Ishikawa (cell line): ENCODE measurements at regions not wholly inside any gene's neighbourhood (a gene's known extent, or its start where the extent isn't known, plus 50 kb on each side); places are given as distances from the start of the nearest gene placed in this dataset.

Source experiments
- CEBPB ChIP-seq: IDR thresholded peaks from 2 replicates; pipeline ENCODE4 v1.6.1; 2012
- CREB1 ChIP-seq: IDR thresholded peaks from 2 replicates; pipeline ENCODE4 v1.6.1; 2012; ENCODE audit warnings: low read depth
- MAX ChIP-seq: IDR thresholded peaks from 2 replicates; pipeline ENCODE4 v1.6.1; 2012
- TEAD4 ChIP-seq: IDR thresholded peaks from 2 replicates; pipeline ENCODE4 v1.6.1; 2012
- YY1 ChIP-seq: IDR thresholded peaks from 2 replicates; pipeline ENCODE4 v1.6.1; 2012; ENCODE audit warnings: low read depth

- TF ChIP-seq MAX (no peak), YY1 (no peak), TEAD4 (no peak), CEBPB (no peak), CREB1 (no peak)
Observed at GRCh38 chr22:49429066-49429465, 398.6 kb downstream of the BRD1 start.
